ENCODE measurements at regions not wholly inside any gene's neighbourhood (a gene's known extent, or its start where the extent isn't known, plus 50 kb on each side); places are given as distances from the start of the nearest gene placed in this dataset.

DNA sequence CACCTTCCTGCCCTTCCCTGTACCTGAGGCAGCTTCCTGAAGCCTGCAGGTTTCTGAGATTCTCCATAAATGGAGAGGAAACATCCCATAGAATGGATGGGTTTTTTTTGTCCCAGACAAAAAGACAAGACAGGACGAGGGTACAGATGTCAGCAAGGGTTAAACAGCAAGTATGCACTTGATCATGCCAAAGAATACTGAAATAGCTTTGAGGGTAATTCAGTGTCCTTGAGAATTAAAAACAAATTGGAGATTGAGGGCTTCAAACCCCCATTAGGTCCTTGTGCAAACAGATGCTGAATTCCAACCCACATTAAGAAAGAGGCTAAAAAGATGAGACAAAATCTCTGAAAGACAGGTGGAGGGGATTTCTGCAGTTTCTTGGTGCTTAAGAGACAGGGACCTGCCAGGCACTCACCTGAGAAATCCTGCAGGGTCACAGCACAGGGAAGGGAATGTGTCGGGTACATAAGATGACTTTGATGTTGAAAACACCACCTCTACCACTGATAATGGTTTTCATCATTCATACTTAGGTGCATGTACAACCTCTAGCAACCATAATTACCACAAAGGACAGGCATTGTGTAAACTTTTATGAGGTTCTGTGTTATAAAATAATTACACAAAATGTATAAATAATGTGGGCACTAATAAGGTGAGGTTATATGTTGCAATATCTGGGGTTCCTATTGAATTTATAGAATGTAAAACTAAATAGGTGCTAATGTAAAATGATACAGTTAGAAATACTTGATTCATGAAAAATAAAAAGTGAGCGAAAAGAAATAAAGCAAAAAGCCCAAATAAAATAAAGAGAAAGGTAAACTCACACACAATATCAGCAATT is 107.1 kb upstream of the TOP3B start:
- Histone ChIP-seq H3K4me1 (ENCODE audit: control insufficient read depth, extremely low read depth, insufficient read depth, low read length) (no peaks in the 10 kb centered on the region), H2AFZ (ENCODE audit: low read depth, low read length) (no peak overlapping the region), H3K4me3 (replicated peaks in 1 of 3; ENCODE audit: insufficient read depth in 1 of 3, low read depth in 1 of 3, low read length in 3 of 3) (no peak overlapping the region), H3K27me3 (ENCODE audit: control insufficient read depth in 2 of 2, insufficient read depth in 2 of 2, low read length in 2 of 2) (peaks cover 8 to 11% of the 10 kb centered on the region in 2 experiments), H3K36me3 (ENCODE audit: control insufficient read depth in 2 of 2, extremely low read depth in 1 of 2, insufficient read depth in 2 of 2, low read length in 2 of 2) (no peaks in the 10 kb centered on the region), H3K27ac (ENCODE audit: insufficient read depth, low read depth, low read length) (no peak overlapping the region), H4K20me1 (replicated peaks; ENCODE audit: control insufficient read depth, extremely low read depth, insufficient read depth, low read length) (no peaks in the 10 kb centered on the region), H3K9ac (replicated peaks; ENCODE audit: extremely low read depth, insufficient read depth, low read length) (no peak overlapping the region), H3K4me2 (ENCODE audit: insufficient read depth, low read length) (no peak overlapping the region), H3K9me3 (replicated peaks; ENCODE audit: control insufficient read depth, insufficient read depth, low read length) (no peaks in the 10 kb centered on the region), H3K9me1 (replicated peaks; ENCODE audit: control insufficient read depth, extremely low read depth, insufficient read depth, low read length) (no peaks in the 10 kb centered on the region), H3K79me2 (ENCODE audit: control insufficient read depth, insufficient read depth, low read length) (no peaks in the 10 kb centered on the region)
- dilution Hi-C loops (cut with MboI; ENCODE audit: extremely low pct_ligation_motif_present, low sequenced_read_pairs) = no loop called here
- no peak for DNase-seq (ENCODE audit: low read depth, low spot score)
- ChIA-PET POLR2A (no interaction called here), CTCF (no interaction called here)
- TF ChIP-seq, protein P1, sequence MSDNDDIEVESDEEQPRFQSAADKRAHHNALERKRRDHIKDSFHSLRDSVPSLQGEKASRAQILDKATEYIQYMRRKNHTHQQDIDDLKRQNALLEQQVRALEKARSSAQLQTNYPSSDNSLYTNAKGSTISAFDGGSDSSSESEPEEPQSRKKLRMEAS (IDR thresholded peaks at IDR 0.05; ENCODE audit: insufficient read depth, insufficient read length) = no peak
- TF ChIP-seq POLR2AphosphoS5 (IDR thresholded peaks at IDR 0.05; ENCODE audit: insufficient read depth, low read depth, low read length) (no peak), MYC (IDR thresholded peaks at IDR 0.05; ENCODE audit: low read depth, low read length) (no peak), EZH2 (IDR thresholded peaks at IDR 0.05; ENCODE audit: borderline replicate concordance, low read depth, low read length, severe bottlenecking) (no peak), GATA2 (IDR thresholded peaks at IDR 0.05; ENCODE audit: insufficient read depth, insufficient read length, low read depth, low read length) (no peak), POLR2A (IDR thresholded peaks at IDR 0.05; ENCODE audit: low read depth, low read length) (no peak), FOS (IDR thresholded peaks at IDR 0.05; ENCODE audit: borderline replicate concordance, insufficient read depth, low read length) (no peak), JUN (IDR thresholded peaks at IDR 0.05; ENCODE audit: borderline replicate concordance, insufficient read depth, insufficient read length, low read depth) (no peak)
- TF ChIP-seq, protein P2, sequence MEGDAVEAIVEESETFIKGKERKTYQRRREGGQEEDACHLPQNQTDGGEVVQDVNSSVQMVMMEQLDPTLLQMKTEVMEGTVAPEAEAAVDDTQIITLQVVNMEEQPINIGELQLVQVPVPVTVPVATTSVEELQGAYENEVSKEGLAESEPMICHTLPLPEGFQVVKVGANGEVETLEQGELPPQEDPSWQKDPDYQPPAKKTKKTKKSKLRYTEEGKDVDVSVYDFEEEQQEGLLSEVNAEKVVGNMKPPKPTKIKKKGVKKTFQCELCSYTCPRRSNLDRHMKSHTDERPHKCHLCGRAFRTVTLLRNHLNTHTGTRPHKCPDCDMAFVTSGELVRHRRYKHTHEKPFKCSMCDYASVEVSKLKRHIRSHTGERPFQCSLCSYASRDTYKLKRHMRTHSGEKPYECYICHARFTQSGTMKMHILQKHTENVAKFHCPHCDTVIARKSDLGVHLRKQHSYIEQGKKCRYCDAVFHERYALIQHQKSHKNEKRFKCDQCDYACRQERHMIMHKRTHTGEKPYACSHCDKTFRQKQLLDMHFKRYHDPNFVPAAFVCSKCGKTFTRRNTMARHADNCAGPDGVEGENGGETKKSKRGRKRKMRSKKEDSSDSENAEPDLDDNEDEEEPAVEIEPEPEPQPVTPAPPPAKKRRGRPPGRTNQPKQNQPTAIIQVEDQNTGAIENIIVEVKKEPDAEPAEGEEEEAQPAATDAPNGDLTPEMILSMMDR (IDR thresholded peaks at IDR 0.05; ENCODE audit: extremely low read depth in 1 of 2, insufficient read depth in 1 of 2, low read depth in 1 of 2, low read length in 2 of 2) = no peak
- BruUV-seq (replicated peaks) = no TSS peak
- intact Hi-C loops (cut with micrococcal nuclease) = no loop called here
- no peak for FAIRE-seq

Measured in endothelial cell of umbilical vein (primary cell).